ENCODE measurements at regions not wholly inside any gene's neighbourhood (a gene's known extent, or its start where the extent isn't known, plus 50 kb on each side); places are given as distances from the start of the nearest gene placed in this dataset.

GRCh38 chr13:111542530-111543341, 222.3 kb downstream of the TEX29 start:
- Histone ChIP-seq H3K4me1 (ENCODE audit: low read depth) (no peaks in the 10 kb centered on the region), H3K36me3 (no peaks in the 10 kb centered on the region), H3K27me3 (peaks cover 28% of the 10 kb centered on the region), H3K27ac (no peak overlapping the region), H3K4me3 (no peak overlapping the region), H3K9me3 (ENCODE audit: low read depth) (no peaks in the 10 kb centered on the region)
- no peak for DNase-seq (ENCODE audit: low read depth in 1 of 2, low spot score in 1 of 2)
- TF ChIP-seq CTCF (IDR thresholded peaks at IDR 0.05; ENCODE audit: low read depth, low read length) = no peak

- H3K36me3 ChIP-seq = no peaks in the 10 kb centered on the region
- no peak for TF ChIP-seq CTCF (IDR thresholded peaks at IDR 0.05; ENCODE audit: low read depth, low read length)
- H3K9me3 ChIP-seq (ENCODE audit: low read depth) = no peaks in the 10 kb centered on the region
- H3K27me3 ChIP-seq = peaks cover 20% of the 10 kb centered on the region
- no peak overlapping the region for H3K27ac ChIP-seq
- no peaks in the 10 kb centered on the region for H3K4me1 ChIP-seq (ENCODE audit: low read depth)
- no peak overlapping the region for H3K4me3 ChIP-seq
- no peak for DNase-seq (ENCODE audit: low read depth in 1 of 2, low spot score in 1 of 2)
Observed at GRCh38 chr13:111546921-111547675, 226.7 kb downstream of the TEX29 start.

- no peak overlapping the region for H3K4me3 ChIP-seq
- no peaks in the 10 kb centered on the region for H3K9me3 ChIP-seq (ENCODE audit: low read depth)
- H3K36me3 ChIP-seq = no peaks in the 10 kb centered on the region
- H3K27ac ChIP-seq = no peak overlapping the region
- DNase-seq (ENCODE audit: low read depth in 1 of 2, low spot score in 1 of 2) = no peak
- H3K27me3 ChIP-seq = peaks cover 20% of the 10 kb centered on the region
- no peaks in the 10 kb centered on the region for H3K4me1 ChIP-seq (ENCODE audit: low read depth)
- TF ChIP-seq CTCF (IDR thresholded peaks at IDR 0.05; ENCODE audit: low read depth, low read length) = no peak
Observed at GRCh38 chr13:111547726-111548273, 227.4 kb downstream of the TEX29 start.

- H3K4me1 ChIP-seq (ENCODE audit: low read depth) = no peaks in the 10 kb centered on the region
- no peak overlapping the region for H3K4me3 ChIP-seq
- H3K27me3 ChIP-seq = peaks cover 23% of the 10 kb centered on the region
- H3K27ac ChIP-seq = no peak overlapping the region
- no peaks in the 10 kb centered on the region for H3K9me3 ChIP-seq (ENCODE audit: low read depth)
- no peak for DNase-seq (ENCODE audit: low read depth in 1 of 2, low spot score in 1 of 2)
- no peak for TF ChIP-seq CTCF (IDR thresholded peaks at IDR 0.05; ENCODE audit: low read depth, low read length)
- no peaks in the 10 kb centered on the region for H3K36me3 ChIP-seq
Observed at GRCh38 chr13:111548301-111548700, 227.9 kb downstream of the TEX29 start.

- H3K4me3 ChIP-seq = no peak overlapping the region
- TF ChIP-seq CTCF (IDR thresholded peaks at IDR 0.05; ENCODE audit: low read depth, low read length) = no peak
- H3K27me3 ChIP-seq = peaks cover 23% of the 10 kb centered on the region
- DNase-seq (ENCODE audit: low read depth in 1 of 2, low spot score in 1 of 2) = no peak
- H3K27ac ChIP-seq = no peak overlapping the region
- H3K36me3 ChIP-seq = no peaks in the 10 kb centered on the region
- H3K9me3 ChIP-seq (ENCODE audit: low read depth) = no peaks in the 10 kb centered on the region
- no peaks in the 10 kb centered on the region for H3K4me1 ChIP-seq (ENCODE audit: low read depth)
Observed at GRCh38 chr13:111548805-111549204, 228.4 kb downstream of the TEX29 start.

Measured in cardiac muscle cell (in vitro differentiated cells and primary cell).